ENCODE measurements at regions not wholly inside any gene's neighbourhood (a gene's known extent, or its start where the extent isn't known, plus 50 kb on each side); places are given as distances from the start of the nearest gene placed in this dataset.
"Not testable (repeated sequence)": the region's sequence is repeated elsewhere in the genome, so short reads cannot be mapped to it uniquely, and the experiment has no call there.

GRCh38 chr16:5751216-5751615, 653.6 kb upstream of the EEF2KMT start:
- DNase-seq (no peak), ATAC-seq (no peak)
- Histone ChIP-seq H3K27me3 (peaks cover 0 to 16% (median 0%) of the 10 kb centered on the region in 9 donors), H3K9me3 (peaks cover 0 to 10% (median 0%) of the 10 kb centered on the region in 12 donors), H3K4me3 (no peak overlapping the region), H3K27ac (no peak overlapping the region), H3K4me1 (no peaks in the 10 kb centered on the region), H3K36me3 (no peaks in the 10 kb centered on the region)
- intact Hi-C loops (cut with DNase I) = no loop called here
- TF ChIP-seq POLR2A (IDR thresholded peaks at IDR 0.05) (no peak), CTCF (IDR thresholded peaks at IDR 0.05) (no peak)
- 65 to 74% (median 73%) methylated on average over 4 of the region's 4 CpGs for WGBS, 4 donors

GRCh38 chr16:5750439-5750838, 652.8 kb upstream of the EEF2KMT start:
- H3K9me3 ChIP-seq = peaks cover 0 to 14% (median 0%) of the 10 kb centered on the region in 12 donors
- H3K4me1 ChIP-seq; H3K36me3 ChIP-seq; H3K4me3 ChIP-seq; DNase-seq; H3K27ac ChIP-seq; ATAC-seq; intact Hi-C loops (cut with DNase I): not testable (repeated sequence)
- 24 to 32% (median 26%) methylated on average over 11 of the region's 11 CpGs for WGBS, 4 donors
- peaks cover 0 to 16% (median 0%) of the 10 kb centered on the region in 9 donors for H3K27me3 ChIP-seq

GRCh38 chr16:5738586-5738985, 641.0 kb upstream of the EEF2KMT start:
- Histone ChIP-seq H3K36me3 (no peaks in the 10 kb centered on the region), H3K27me3 (no peaks in the 10 kb centered on the region), H3K4me1 (no peaks in the 10 kb centered on the region), H3K27ac (no peak overlapping the region), H3K9me3 (peaks cover 0 to 10% (median 0%) of the 10 kb centered on the region in 12 donors), H3K4me3 (no peak overlapping the region)
- no peak for ATAC-seq
- intact Hi-C loops (cut with DNase I) = no loop called here
- TF ChIP-seq POLR2A (IDR thresholded peaks at IDR 0.05) = no peak
- TF ChIP-seq CTCF (IDR thresholded peaks at IDR 0.05) = no peak
- 43 to 50% (median 46%) methylated on average over 1 of the region's 1 CpG for WGBS, 4 donors
- no peak for DNase-seq

- Histone ChIP-seq H3K4me3 (no peak overlapping the region), H3K27me3 (no peaks in the 10 kb centered on the region), H3K9me3 (peaks cover 0 to 10% (median 0%) of the 10 kb centered on the region in 12 donors), H3K27ac (no peak overlapping the region), H3K4me1 (no peaks in the 10 kb centered on the region), H3K36me3 (no peaks in the 10 kb centered on the region)
- ATAC-seq = no peak
- WGBS, 4 donors = 46 to 49% (median 47%) methylated on average over 13 of the region's 13 CpGs
- intact Hi-C loops (cut with DNase I) = no loop called here
- TF ChIP-seq CTCF (IDR thresholded peaks at IDR 0.05) (no peak), POLR2A (IDR thresholded peaks at IDR 0.05) (no peak)
- no peak for DNase-seq
These were observed 638.8 kb upstream of the EEF2KMT start for GRCh38 chr16:5736209-5736930.

GRCh38 chr16:5735444-5735843, 637.8 kb upstream of the EEF2KMT start:
- Histone ChIP-seq H3K4me3 (no peak overlapping the region), H3K27me3 (no peaks in the 10 kb centered on the region), H3K4me1 (no peaks in the 10 kb centered on the region), H3K9me3 (peaks cover 0 to 10% (median 0%) of the 10 kb centered on the region in 12 donors), H3K36me3 (no peaks in the 10 kb centered on the region), H3K27ac (no peak overlapping the region)
- ATAC-seq = no peak
- TF ChIP-seq POLR2A (IDR thresholded peaks at IDR 0.05) (no peak), CTCF (IDR thresholded peaks at IDR 0.05) (no peak)
- DNase-seq = no peak
- intact Hi-C loops (cut with DNase I) = no loop called here
- WGBS, 4 donors = 89 to 91% (median 90%) methylated on average over 12 of the region's 12 CpGs

All from heart left ventricle (tissue), 16 donors.